ENCODE measurements at regions not wholly inside any gene's neighbourhood (a gene's known extent, or its start where the extent isn't known, plus 50 kb on each side); places are given as distances from the start of the nearest gene placed in this dataset.

- Histone ChIP-seq H3K4me3 (no peak overlapping the region), H3K27me3 (no peaks in the 10 kb centered on the region), H3K4me1 (no peaks in the 10 kb centered on the region), H3K27ac (no peak overlapping the region), H3K36me3 (ENCODE audit: low read depth, missing control alignments) (no peaks in the 10 kb centered on the region), H3K9me3 (no peaks in the 10 kb centered on the region)
- DNase-seq, result no peak
- intact Hi-C loops (cut with DNase I; ENCODE audit: low total_unique reads), result no loop called here
- TF ChIP-seq CTCF (IDR thresholded peaks at IDR 0.05) (no peak), POLR2A (IDR thresholded peaks at IDR 0.05) (no peak)
- WGBS, 2 donors, result 92 to 95% methylated on average over 1 of the region's 1 CpG
Measured at GRCh38 chrX:121238093-121238492, 190.7 kb downstream of the GLUD2 start.

GRCh38 chrX:121244511-121244910 is 197.1 kb downstream of the GLUD2 start:
- Histone ChIP-seq H3K9me3 (no peaks in the 10 kb centered on the region), H3K27ac (no peak overlapping the region), H3K36me3 (ENCODE audit: low read depth, missing control alignments) (no peaks in the 10 kb centered on the region), H3K4me3 (no peak overlapping the region), H3K4me1 (no peaks in the 10 kb centered on the region), H3K27me3 (no peaks in the 10 kb centered on the region)
- DNase-seq, result no peak
- intact Hi-C loops (cut with DNase I; ENCODE audit: low total_unique reads), result no loop called here
- WGBS, 2 donors, result 80 to 88% methylated on average over 1 of the region's 1 CpG
- no peak for TF ChIP-seq POLR2A (IDR thresholded peaks at IDR 0.05)
- TF ChIP-seq CTCF (IDR thresholded peaks at IDR 0.05), result no peak

GRCh38 chrX:121245763-121246162 is 198.4 kb downstream of the GLUD2 start:
- Histone ChIP-seq H3K27ac (no peak overlapping the region), H3K4me3 (no peak overlapping the region), H3K4me1 (no peaks in the 10 kb centered on the region), H3K9me3 (no peaks in the 10 kb centered on the region), H3K36me3 (ENCODE audit: low read depth, missing control alignments) (no peaks in the 10 kb centered on the region), H3K27me3 (no peaks in the 10 kb centered on the region)
- intact Hi-C loops (cut with DNase I; ENCODE audit: low total_unique reads), result no loop called here
- TF ChIP-seq CTCF (IDR thresholded peaks at IDR 0.05) (no peak), POLR2A (IDR thresholded peaks at IDR 0.05) (no peak)
- no peak for DNase-seq

GRCh38 chrX:121254336-121254735 is 206.9 kb downstream of the GLUD2 start:
- TF ChIP-seq POLR2A (IDR thresholded peaks at IDR 0.05) (no peak), CTCF (IDR thresholded peaks at IDR 0.05) (no peak)
- WGBS, 2 donors, result 80 to 83% methylated on average over 1 to 2 of the region's 4 CpGs
- peak; percentile 20 for DNase-seq

GRCh38 chrX:121256647-121257046 is 209.2 kb downstream of the GLUD2 start:
- peak; percentile 21 for DNase-seq
- Histone ChIP-seq H3K9me3 (no peaks in the 10 kb centered on the region), H3K27ac (no peak overlapping the region), H3K36me3 (ENCODE audit: low read depth, missing control alignments) (no peaks in the 10 kb centered on the region), H3K27me3 (no peaks in the 10 kb centered on the region), H3K4me1 (no peaks in the 10 kb centered on the region), H3K4me3 (no peak overlapping the region)
- intact Hi-C loops (cut with DNase I; ENCODE audit: low total_unique reads), result no loop called here
- WGBS, 2 donors, result 33 to 38% methylated on average over 2 of the region's 2 CpGs
- no peak for TF ChIP-seq CTCF (IDR thresholded peaks at IDR 0.05)
- TF ChIP-seq POLR2A (IDR thresholded peaks at IDR 0.05), result no peak

More at GRCh38 chrX:121254336-121254735, 206.9 kb downstream of the GLUD2 start:
- Histone ChIP-seq H3K27ac (no peak overlapping the region), H3K4me3 (no peak overlapping the region), H3K36me3 (ENCODE audit: low read depth, missing control alignments) (no peaks in the 10 kb centered on the region), H3K4me1 (no peaks in the 10 kb centered on the region), H3K9me3 (no peaks in the 10 kb centered on the region), H3K27me3 (no peaks in the 10 kb centered on the region)
- intact Hi-C loops (cut with DNase I; ENCODE audit: low total_unique reads), result no loop called here

All from testis (tissue), 2 donors.